Heart right ventricle (tissue), 16 donors: ENCODE measurements at regions not wholly inside any gene's neighbourhood (a gene's known extent, or its start where the extent isn't known, plus 50 kb on each side); places are given as distances from the start of the nearest gene placed in this dataset.

Experiments
- ATAC-seq, 8 donors: fragments of 200-7000 bp; cut with Tn5 transposase; one replicate each; pipeline ENCODE4 v1.9.1; 2020; ENCODE audit warnings: mild to moderate bottlenecking in 8 of 8, moderate library complexity in 8 of 8, moderate number of reproducible peaks in 1 of 8
- DNase-seq, 2 donors: peaks; one replicate each; pipeline ENCODE4 v3.0.0-alpha.2; 2020
- H3K27ac ChIP-seq, 10 donors: fragments of 200-600 bp; sonication (generic) in 2 of 10; one replicate each; pipeline versions ENCODE4 v1.5.0 to v1.8.0; 2020 to 2022; ENCODE audit warnings: mild to moderate bottlenecking in 3 of 10
- H3K27me3 ChIP-seq, 7 donors: fragments of 200-600 bp; one replicate each; pipeline ENCODE4 v1.8.0; 2021 to 2022; ENCODE audit warnings: mild to moderate bottlenecking in 2 of 7
- H3K36me3 ChIP-seq, 9 donors: fragments of 200-600 bp; sonication (generic) in 1 of 9; one replicate each; pipeline versions ENCODE4 v1.5.0 to v1.8.0; 2020 to 2022; ENCODE audit warnings: mild to moderate bottlenecking in 2 of 9
- H3K4me1 ChIP-seq, 9 donors: fragments of 200-600 bp; sonication (generic) in 1 of 9; one replicate each; pipeline versions ENCODE4 v1.5.0 to v1.8.0; 2020 to 2022; ENCODE audit warnings: mild to moderate bottlenecking in 4 of 9
- H3K4me3 ChIP-seq, 10 donors: fragments of 200-600 bp; sonication (generic) in 2 of 10; one replicate each; pipeline versions ENCODE4 v1.5.0 to v1.8.0; 2020 to 2022; ENCODE audit warnings: mild to moderate bottlenecking in 7 of 10, moderate library complexity in 2 of 10
- H3K9me3 ChIP-seq, 11 donors: fragments of 200-600 bp in 10 of 11; sonication (generic) in 2 of 11; one replicate each; pipeline versions ENCODE4 v1.5.0 to v1.8.0; 2013 to 2022; ENCODE audit warnings: mild to moderate bottlenecking in 2 of 11, control low read depth in 1 of 11, moderate library complexity in 1 of 11
- WGBS, 2 donors: extraction: QIAGEN DNeasy Blood & Tissue Kit; methylation state at CpG; one replicate each; pipeline ENCODE4 v1.1.7; 2013; ENCODE audit warnings: inconsistent platforms in 1 of 2; 5-methylcytosine and 5-hydroxymethylcytosine counted together
- intact Hi-C, 10 donors: fragments of 100-400 bp; cut with DNase I; formaldehyde crosslinking; loops; one replicate each; pipeline versions ENCODE4 v1.11.1 to v1.14.2; 2022
- TF ChIP-seq, protein P1 (sequence below), 9 donors: fragments of 200-600 bp; sonication (generic) in 2 of 9; IDR thresholded peaks; one replicate each; pipeline versions ENCODE4 v1.5.0 to v1.8.0; 2021 to 2022; ENCODE audit warnings: antibody characterized with exemption in 9 of 9, mild to moderate bottlenecking in 5 of 9, moderate library complexity in 1 of 9
- donor health status: Arrhythmogenic right ventricular cardiomyopathy.
- donor health status: ischemic (EF 13 %, LVEDD 7.1; RV severe dilation, severe dysfunction).
- donor health status: healthy with polysubstance abuse.
- donor health status: DM: no; HTN: yes; CAD: no.
- donor health status: DM: no; HTN: no; CAD: no.
- donor health status: ischemic (EF 25% LVEDD 6.9; RV normal size, moderate dysfunction).
- donor health status: ischemic (EF 25% LVEDD 5.7; RV mildly dilated, moderate dysfunction).
- donor health status: healthy.
- donor health status: DM: yes; HTN: yes; CAD: no.
- donor health status: Ischemic cardiomyopathy.
- donor health status: ischemic (EF 35%, LVEDD 5.7; RV mildly dilated, moderate dysfunction).
- donor health status: nonischemic (EF 11% LVEDD 7.7; RV severe dilation, severe dysfunction).
- donor health status: DM: yes; HTN: yes; CAD: no.
- donor health status: PGD.
- donor health status: ischemic (EF 29% LVEDD 5.4; RV normal size, mild dysfunction).
- donor health status: nonischemic (EF 23%, LVEDD 6.1; RV moderate dilation, normal function).

DNA sequence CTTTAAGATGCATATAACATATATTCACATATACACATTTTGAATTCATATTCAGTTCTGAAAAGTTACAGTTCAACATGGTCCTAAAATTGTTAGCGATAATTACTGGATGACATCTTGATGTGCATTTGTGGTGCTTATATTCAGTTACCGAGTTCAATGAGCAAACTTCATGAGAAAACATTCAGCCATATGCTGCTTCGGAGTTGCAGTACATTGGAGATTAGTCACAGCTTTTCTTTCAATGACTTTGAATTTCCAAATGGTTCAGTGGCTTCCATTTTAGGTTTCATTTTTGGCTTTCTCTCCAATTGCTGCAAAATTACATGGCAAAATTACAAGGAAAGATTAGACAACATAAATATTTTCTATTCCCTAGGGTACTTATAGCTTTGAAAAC lies 198.3 kb upstream of the CNTN3 start:
- intact Hi-C loops: no loop called here
- H3K4me3 ChIP-seq: no peak overlapping the region
- H3K27me3 ChIP-seq: no peaks in the 10 kb centered on the region
- no peak for ATAC-seq
- H3K27ac ChIP-seq: no peak overlapping the region
- TF ChIP-seq, protein P1, sequence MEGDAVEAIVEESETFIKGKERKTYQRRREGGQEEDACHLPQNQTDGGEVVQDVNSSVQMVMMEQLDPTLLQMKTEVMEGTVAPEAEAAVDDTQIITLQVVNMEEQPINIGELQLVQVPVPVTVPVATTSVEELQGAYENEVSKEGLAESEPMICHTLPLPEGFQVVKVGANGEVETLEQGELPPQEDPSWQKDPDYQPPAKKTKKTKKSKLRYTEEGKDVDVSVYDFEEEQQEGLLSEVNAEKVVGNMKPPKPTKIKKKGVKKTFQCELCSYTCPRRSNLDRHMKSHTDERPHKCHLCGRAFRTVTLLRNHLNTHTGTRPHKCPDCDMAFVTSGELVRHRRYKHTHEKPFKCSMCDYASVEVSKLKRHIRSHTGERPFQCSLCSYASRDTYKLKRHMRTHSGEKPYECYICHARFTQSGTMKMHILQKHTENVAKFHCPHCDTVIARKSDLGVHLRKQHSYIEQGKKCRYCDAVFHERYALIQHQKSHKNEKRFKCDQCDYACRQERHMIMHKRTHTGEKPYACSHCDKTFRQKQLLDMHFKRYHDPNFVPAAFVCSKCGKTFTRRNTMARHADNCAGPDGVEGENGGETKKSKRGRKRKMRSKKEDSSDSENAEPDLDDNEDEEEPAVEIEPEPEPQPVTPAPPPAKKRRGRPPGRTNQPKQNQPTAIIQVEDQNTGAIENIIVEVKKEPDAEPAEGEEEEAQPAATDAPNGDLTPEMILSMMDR (IDR thresholded peaks at IDR 0.05): no peak
- no peak for DNase-seq
- WGBS, 2 donors: 86 to 94% methylated on average over 3 of the region's 3 CpGs
- no peaks in the 10 kb centered on the region for H3K36me3 ChIP-seq
- H3K4me1 ChIP-seq: no peaks in the 10 kb centered on the region
- no peaks in the 10 kb centered on the region for H3K9me3 ChIP-seq

DNA sequence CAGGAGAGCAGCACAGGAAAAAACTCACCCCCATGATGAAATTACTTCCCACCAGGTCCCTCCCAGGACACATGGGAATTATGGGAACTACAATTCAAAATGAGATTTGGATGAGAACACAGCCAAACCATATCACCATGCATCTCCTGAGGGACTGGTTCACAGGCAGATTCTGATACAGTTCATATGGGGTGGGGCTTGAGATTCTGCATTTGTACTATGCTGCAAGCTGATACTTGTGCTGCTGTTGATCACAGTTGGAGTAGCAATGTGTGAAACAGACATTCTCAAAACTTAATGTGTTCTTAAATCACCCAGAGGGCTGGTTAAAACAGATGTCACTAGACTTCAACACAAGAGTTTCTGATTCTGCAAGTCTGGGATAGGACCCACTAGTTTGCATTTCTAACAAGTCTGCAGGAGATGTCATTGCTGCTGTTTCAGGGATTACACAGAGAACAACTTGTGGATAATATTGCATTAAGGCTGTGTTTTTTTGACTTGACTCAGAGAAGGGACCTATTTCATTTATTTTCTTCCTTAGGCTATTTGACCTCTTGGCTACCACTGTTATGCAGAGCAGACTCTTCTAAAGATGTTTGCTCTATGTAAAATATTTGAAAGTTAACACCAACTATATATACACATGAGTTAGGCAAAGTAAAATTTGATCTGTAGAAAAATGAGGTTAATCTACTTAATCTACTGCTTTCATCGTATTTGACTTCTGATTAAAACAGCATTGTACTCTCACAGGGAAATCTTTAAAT lies 194.2 kb upstream of the CNTN3 start:
- no peak overlapping the region for H3K27ac ChIP-seq
- no peaks in the 10 kb centered on the region for H3K27me3 ChIP-seq
- no peaks in the 10 kb centered on the region for H3K36me3 ChIP-seq
- no peak overlapping the region for H3K4me3 ChIP-seq
- DNase-seq (no peak), ATAC-seq (no peak)
- intact Hi-C loops: no loop called here
- H3K9me3 ChIP-seq: peaks cover 0 to 7% (median 0%) of the 10 kb centered on the region in 11 donors
- TF ChIP-seq, protein P1 (IDR thresholded peaks at IDR 0.05): no peak
- 64 to 67% methylated on average over 1 of the region's 1 CpG for WGBS, 2 donors
- H3K4me1 ChIP-seq: no peaks in the 10 kb centered on the region

DNA sequence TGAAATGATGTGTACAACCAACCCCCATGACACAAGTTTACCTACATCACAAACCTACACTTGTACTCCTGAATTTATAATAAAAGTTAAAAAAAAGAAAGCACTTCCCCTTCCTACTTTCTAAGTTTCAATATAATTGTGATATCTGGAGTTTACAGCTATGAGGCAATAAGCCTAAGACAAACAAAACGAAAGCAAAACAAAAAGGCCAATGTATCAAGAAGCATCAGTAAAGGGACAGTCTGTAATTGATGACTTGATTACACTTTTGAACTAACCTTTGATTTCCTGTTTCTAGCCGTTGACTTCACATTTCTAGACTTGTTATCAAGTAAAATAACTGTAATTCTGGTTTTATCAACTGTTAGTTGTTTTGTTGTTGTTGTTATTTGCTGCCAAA lies 187.5 kb upstream of the CNTN3 start:
- Histone ChIP-seq H3K27me3 (no peaks in the 10 kb centered on the region), H3K4me1 (no peaks in the 10 kb centered on the region), H3K36me3 (no peaks in the 10 kb centered on the region), H3K27ac (no peak overlapping the region), H3K4me3 (no peak overlapping the region), H3K9me3 (peaks cover 0 to 34% (median 4%) of the 10 kb centered on the region in 11 donors)
- no peak for ATAC-seq
- intact Hi-C loops: no loop called here
- 56 to 62% methylated on average over 2 of the region's 2 CpGs for WGBS, 2 donors
- no peak for DNase-seq
- TF ChIP-seq, protein P1 (IDR thresholded peaks at IDR 0.05): no peak

DNA sequence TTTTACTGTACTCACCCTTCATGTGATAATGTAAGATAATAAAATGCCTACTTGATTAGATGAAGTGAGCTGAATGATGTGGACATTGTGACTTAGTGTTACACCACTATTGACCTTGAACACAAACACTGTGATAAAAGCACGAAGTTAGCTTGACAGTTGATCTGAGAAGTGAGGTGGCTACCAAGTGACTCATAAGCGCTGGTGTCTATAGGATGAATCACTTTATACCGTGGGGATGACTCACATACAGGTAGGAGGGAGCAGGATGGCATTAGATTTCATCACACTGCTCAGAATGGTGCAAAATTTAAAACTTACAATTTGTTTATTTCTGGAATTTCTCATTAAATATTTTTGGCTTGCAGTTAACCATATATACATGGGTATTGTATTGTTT lies 174.7 kb upstream of the CNTN3 start:
- H3K27me3 ChIP-seq: peaks cover 0 to 5% (median 0%) of the 10 kb centered on the region in 7 donors
- H3K4me1 ChIP-seq: no peaks in the 10 kb centered on the region
- no peak overlapping the region for H3K4me3 ChIP-seq
- intact Hi-C loops: no loop called here
- H3K9me3 ChIP-seq: peaks cover 0 to 13% (median 2%) of the 10 kb centered on the region in 11 donors
- no peak overlapping the region for H3K27ac ChIP-seq
- TF ChIP-seq, protein P1 (IDR thresholded peaks at IDR 0.05): no peak
- DNase-seq (no peak), ATAC-seq (no peak)
- H3K36me3 ChIP-seq: no peaks in the 10 kb centered on the region
- WGBS, 2 donors: 51 to 58% methylated on average over 3 of the region's 3 CpGs
